GM12891 (cell line): ENCODE measurements at regions not wholly inside any gene's neighbourhood (a gene's known extent, or its start where the extent isn't known, plus 50 kb on each side); places are given as distances from the start of the nearest gene placed in this dataset.

ENCODE experiments used
- PAX5 ChIP-seq: IDR thresholded peaks from 2 replicates; pipeline ENCODE4 v1.6.1; 2011; ENCODE audit warnings: low read length, moderate library complexity, mild to moderate bottlenecking; ENCODE audit not compliant: insufficient read depth, severe bottlenecking
- POLR2A ChIP-seq: IDR thresholded peaks from 2 replicates; pipeline ENCODE4 v1.6.1; 2011; ENCODE audit warnings: low read depth, low read length, control low read depth
- POLR2AphosphoS5 ChIP-seq: IDR thresholded peaks from 2 replicates; pipeline ENCODE4 v1.6.1; 2011; ENCODE audit warnings: low read depth, low read length, control low read depth
- POU2F2 ChIP-seq: IDR thresholded peaks from 2 replicates; pipeline ENCODE4 v1.6.1; 2011; ENCODE audit warnings: low read depth, mild to moderate bottlenecking, control low read depth, low read length, moderate library complexity

GRCh38 chr1:9486466-9487140, 52.7 kb upstream of the SLC25A33 start:
- TF ChIP-seq PAX5, result no peak
- no peak for TF ChIP-seq POLR2A
- TF ChIP-seq POLR2AphosphoS5, result no peak
- TF ChIP-seq POU2F2, result no peak
